ENCODE measurements at regions not wholly inside any gene's neighbourhood (a gene's known extent, or its start where the extent isn't known, plus 50 kb on each side); places are given as distances from the start of the nearest gene placed in this dataset.
A peak's percentile ranks its signal among the peaks of the same experiment; 100 is the strongest.

DNA sequence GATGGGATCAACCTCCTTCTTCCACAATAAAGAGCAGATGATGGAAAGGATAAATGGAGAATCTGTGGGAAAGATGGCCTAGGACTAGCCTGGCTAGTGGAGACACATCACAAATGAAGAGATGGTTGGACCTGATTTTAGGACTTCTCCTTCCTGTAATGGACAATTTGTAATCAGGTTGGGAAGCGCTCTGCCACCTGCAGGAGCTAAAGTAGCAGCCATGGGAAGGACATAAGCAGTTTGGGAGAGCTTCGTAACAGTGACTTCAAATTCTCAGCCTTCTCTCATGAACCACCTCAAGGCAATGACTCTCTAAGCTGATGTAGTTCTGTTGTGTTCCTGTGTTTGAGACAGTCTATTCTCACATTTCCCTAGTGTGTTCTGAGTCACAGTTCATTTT lies 137.9 kb upstream of the BMP2 start:
- no peak for TF ChIP-seq FOXP2 (optimal IDR thresholded peaks at IDR 0.05; ENCODE audit: control extremely low read depth, extremely low read length, insufficient read depth)
- TF ChIP-seq EZH2 (IDR thresholded peaks at IDR 0.05), result no peak
- TF ChIP-seq POLR2AphosphoS5 (IDR thresholded peaks at IDR 0.05; ENCODE audit: borderline replicate concordance, low read depth, low read length), result no peak
- Histone ChIP-seq H3K9ac (ENCODE audit: insufficient read length) (no peak overlapping the region), H3K4me3 (no peak overlapping the region), H3K27ac (no peak overlapping the region), H3K9me3 (ENCODE audit: low read depth, low read length) (no peaks in the 10 kb centered on the region), H3K36me3 (ENCODE audit: insufficient read depth, low read length) (no peaks in the 10 kb centered on the region)
- DNase-seq (ENCODE audit: low read depth, low spot score), result no peak

DNA sequence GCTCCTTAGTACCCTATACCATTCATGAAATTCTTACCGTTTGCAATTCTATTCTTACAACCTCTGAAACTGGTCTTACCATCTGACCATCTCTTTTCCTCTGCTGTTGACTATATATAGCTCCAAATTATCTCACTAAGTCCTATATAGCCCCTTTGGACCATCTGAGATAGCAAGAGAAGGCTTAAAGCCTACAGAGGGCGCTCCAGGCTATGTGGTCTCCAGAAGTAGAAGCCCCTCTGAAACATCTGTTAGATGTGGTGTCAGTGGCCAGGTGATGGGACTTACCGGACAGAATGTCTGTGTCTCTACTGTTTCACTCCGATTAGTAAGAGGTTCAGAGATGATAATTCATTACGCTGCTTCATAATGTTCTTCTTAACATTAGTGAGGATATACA lies 140.7 kb upstream of the BMP2 start:
- Histone ChIP-seq H3K27ac (no peak overlapping the region), H3K4me3 (no peak overlapping the region), H3K36me3 (ENCODE audit: insufficient read depth, low read length) (no peaks in the 10 kb centered on the region), H3K9me3 (ENCODE audit: low read depth, low read length) (no peaks in the 10 kb centered on the region), H3K9ac (ENCODE audit: insufficient read length) (no peak overlapping the region)
- DNase-seq (ENCODE audit: low read depth, low spot score), result no peak
- TF ChIP-seq EZH2 (IDR thresholded peaks at IDR 0.05) (no peak), FOXP2 (optimal IDR thresholded peaks at IDR 0.05; ENCODE audit: control extremely low read depth, extremely low read length, insufficient read depth) (no peak), POLR2AphosphoS5 (IDR thresholded peaks at IDR 0.05; ENCODE audit: borderline replicate concordance, low read depth, low read length) (no peak)

DNA sequence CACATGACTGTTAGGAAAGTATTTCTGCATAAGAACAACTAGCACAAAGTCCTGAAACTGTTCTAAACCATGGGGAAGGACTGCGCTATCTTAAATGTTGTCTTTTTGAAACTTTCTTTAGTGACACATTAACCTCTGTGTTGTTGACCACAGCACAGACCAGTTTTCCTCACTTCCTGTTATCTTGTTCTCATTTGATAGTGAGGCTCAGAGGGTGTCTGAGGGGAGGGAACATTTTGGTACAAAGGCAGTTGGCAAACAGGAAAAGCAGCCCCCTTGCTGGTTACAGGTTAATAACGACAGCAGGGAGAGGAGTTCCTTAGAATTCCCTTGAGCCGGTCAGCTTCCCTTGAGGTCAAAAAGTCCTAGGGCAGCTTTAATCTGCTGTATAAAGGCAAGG lies 143.5 kb upstream of the BMP2 start:
- Histone ChIP-seq H3K36me3 (ENCODE audit: insufficient read depth, low read length) (no peaks in the 10 kb centered on the region), H3K4me3 (no peak overlapping the region), H3K9me3 (ENCODE audit: low read depth, low read length) (no peaks in the 10 kb centered on the region), H3K27ac (peak overlapping the region; percentile 27), H3K9ac (ENCODE audit: insufficient read length) (no peak overlapping the region)
- no peak for TF ChIP-seq POLR2AphosphoS5 (IDR thresholded peaks at IDR 0.05; ENCODE audit: borderline replicate concordance, low read depth, low read length)
- no peak for TF ChIP-seq FOXP2 (optimal IDR thresholded peaks at IDR 0.05; ENCODE audit: control extremely low read depth, extremely low read length, insufficient read depth)
- no peak for TF ChIP-seq EZH2 (IDR thresholded peaks at IDR 0.05)
- no peak for DNase-seq (ENCODE audit: low read depth, low spot score)

DNA sequence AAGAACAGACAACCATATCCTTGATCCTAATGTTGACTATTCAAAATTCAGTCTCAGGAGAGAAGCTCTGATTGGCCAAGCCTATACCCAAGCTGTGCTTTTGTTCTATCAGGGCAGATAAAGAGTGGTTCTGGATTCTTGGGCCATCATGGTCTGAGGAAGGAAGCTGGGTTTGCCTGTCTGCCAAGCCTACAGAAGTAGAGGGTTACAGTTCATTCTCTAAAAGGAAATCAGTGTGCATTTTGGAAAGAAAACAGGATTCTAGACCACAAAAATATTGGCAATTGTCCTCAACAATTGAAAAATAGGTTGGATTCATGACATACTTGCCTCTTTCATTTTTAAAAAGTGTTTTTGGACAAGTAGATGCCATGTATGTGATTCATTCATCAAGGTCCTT lies 145.4 kb upstream of the BMP2 start:
- Histone ChIP-seq H3K36me3 (ENCODE audit: insufficient read depth, low read length) (no peaks in the 10 kb centered on the region), H3K4me3 (no peak overlapping the region), H3K9me3 (ENCODE audit: low read depth, low read length) (no peaks in the 10 kb centered on the region), H3K27ac (no peak overlapping the region), H3K9ac (ENCODE audit: insufficient read length) (no peak overlapping the region)
- DNase-seq (ENCODE audit: low read depth, low spot score), result no peak
- TF ChIP-seq FOXP2 (optimal IDR thresholded peaks at IDR 0.05; ENCODE audit: control extremely low read depth, extremely low read length, insufficient read depth) (no peak), EZH2 (IDR thresholded peaks at IDR 0.05) (no peak), POLR2AphosphoS5 (IDR thresholded peaks at IDR 0.05; ENCODE audit: borderline replicate concordance, low read depth, low read length) (no peak)

DNA sequence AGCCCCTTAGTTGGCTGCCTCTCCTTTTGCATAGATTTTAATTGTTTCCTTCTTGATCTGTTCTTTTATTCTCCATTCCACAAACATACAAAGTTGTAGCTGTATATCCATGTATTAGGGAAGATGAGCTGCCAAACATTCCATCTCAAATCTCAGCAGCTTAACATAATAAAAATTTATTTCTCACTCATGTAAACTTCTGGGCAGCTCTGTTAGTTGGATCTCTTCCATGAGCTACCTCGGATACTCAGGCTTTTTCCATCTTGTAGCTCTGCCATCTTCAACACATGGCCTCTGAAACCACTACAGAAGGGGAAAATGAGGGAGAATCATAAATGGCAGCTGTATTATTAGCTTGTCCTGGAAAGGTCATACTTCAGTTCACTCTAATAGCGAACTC lies 149.4 kb upstream of the BMP2 start:
- Histone ChIP-seq H3K36me3 (ENCODE audit: insufficient read depth, low read length) (no peaks in the 10 kb centered on the region), H3K9me3 (ENCODE audit: low read depth, low read length) (no peaks in the 10 kb centered on the region), H3K9ac (ENCODE audit: insufficient read length) (no peak overlapping the region), H3K27ac (no peak overlapping the region), H3K4me3 (no peak overlapping the region)
- TF ChIP-seq EZH2 (IDR thresholded peaks at IDR 0.05) (no peak), POLR2AphosphoS5 (IDR thresholded peaks at IDR 0.05; ENCODE audit: borderline replicate concordance, low read depth, low read length) (no peak), FOXP2 (optimal IDR thresholded peaks at IDR 0.05; ENCODE audit: control extremely low read depth, extremely low read length, insufficient read depth) (no peak)
- no peak for DNase-seq (ENCODE audit: low read depth, low spot score)

DNA sequence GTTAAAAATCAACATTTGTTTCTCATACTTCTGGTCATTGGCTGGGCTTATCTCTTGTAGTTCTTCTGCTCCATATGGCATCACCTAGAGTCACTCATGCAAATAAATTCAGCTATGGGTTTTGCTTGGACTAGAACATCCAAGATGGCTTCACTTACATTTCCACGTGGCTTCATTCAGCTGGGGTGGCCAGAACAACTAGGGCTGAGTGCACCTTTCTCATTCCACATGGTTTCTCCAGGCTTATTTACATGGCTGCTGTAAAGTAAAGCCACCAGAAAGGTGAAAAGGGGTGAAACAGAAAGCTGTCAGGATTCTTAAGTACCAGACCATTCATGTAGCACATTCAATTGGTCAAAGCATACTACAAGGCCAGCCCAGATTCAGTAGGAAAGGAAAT lies 151.1 kb upstream of the BMP2 start:
- Histone ChIP-seq H3K4me3 (no peak overlapping the region), H3K27ac (no peak overlapping the region), H3K9me3 (ENCODE audit: low read depth, low read length) (no peaks in the 10 kb centered on the region), H3K36me3 (ENCODE audit: insufficient read depth, low read length) (no peaks in the 10 kb centered on the region), H3K9ac (ENCODE audit: insufficient read length) (no peak overlapping the region)
- DNase-seq (ENCODE audit: low read depth, low spot score), result no peak
- TF ChIP-seq POLR2AphosphoS5 (IDR thresholded peaks at IDR 0.05; ENCODE audit: borderline replicate concordance, low read depth, low read length) (no peak), EZH2 (IDR thresholded peaks at IDR 0.05) (no peak), FOXP2 (optimal IDR thresholded peaks at IDR 0.05; ENCODE audit: control extremely low read depth, extremely low read length, insufficient read depth) (no peak)

DNA sequence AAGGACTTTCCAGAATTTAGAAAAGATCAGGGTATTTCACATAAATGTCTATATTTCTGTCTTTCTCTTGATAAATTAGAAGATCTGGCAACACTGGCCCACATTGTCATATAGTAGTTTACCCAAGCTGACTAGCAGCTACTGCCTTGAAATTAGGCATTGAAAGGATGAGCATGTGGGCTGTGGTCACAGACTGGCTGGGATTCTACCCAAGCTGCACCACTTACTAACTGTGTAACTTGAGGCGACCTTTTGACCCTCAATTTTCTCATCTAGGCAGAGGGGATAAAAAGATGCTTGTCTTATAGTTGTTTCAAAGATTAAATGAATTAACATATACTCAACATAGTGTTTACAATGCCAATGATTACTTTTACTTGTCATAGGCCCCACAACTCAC lies 152.7 kb upstream of the BMP2 start:
- DNase-seq (ENCODE audit: low read depth, low spot score), result no peak
- H3K9ac ChIP-seq (ENCODE audit: insufficient read length), result no peak overlapping the region

DNA sequence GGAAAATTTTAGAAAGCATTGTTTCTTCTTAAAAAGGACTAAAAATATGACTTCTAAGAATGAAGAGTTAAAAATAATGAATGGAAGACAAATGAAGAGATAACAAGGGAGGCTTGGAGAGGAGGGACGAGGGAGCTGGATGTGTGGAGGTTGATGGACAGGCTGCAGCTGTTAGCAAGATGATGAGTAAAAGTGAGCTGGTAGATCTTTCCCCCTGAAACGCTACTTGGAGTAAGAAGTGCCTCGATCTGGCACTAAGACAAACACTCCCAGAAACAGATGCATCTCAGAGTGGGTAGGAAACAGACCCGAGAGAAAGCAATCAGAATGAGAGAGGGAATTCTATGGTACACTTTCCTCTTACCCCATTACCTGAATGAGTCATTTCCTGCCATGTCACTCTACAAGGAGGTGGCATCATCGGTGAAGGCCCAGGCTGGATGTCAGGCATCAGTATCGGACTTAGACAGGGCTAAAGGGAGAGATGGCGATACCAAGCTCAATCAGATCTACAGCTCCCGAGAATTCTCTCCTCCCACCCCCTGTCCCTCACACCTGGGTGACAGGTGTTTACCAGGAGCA lies 154.1 kb upstream of the BMP2 start:
- Histone ChIP-seq H3K9me3 (ENCODE audit: low read depth, low read length) (no peaks in the 10 kb centered on the region), H3K9ac (ENCODE audit: insufficient read length) (no peak overlapping the region), H3K4me3 (no peak overlapping the region), H3K27ac (no peak overlapping the region; the same call in 1 of the 2 replicates), H3K36me3 (ENCODE audit: insufficient read depth, low read length) (no peaks in the 10 kb centered on the region)
- TF ChIP-seq EZH2 (IDR thresholded peaks at IDR 0.05) (no peak), POLR2AphosphoS5 (IDR thresholded peaks at IDR 0.05; ENCODE audit: borderline replicate concordance, low read depth, low read length) (no peak), FOXP2 (optimal IDR thresholded peaks at IDR 0.05; ENCODE audit: control extremely low read depth, extremely low read length, insufficient read depth) (no peak)
- no peak for DNase-seq (ENCODE audit: low read depth, low spot score)

More for the DNA sequence above, 152.7 kb upstream of the BMP2 start:
- no peak for TF ChIP-seq FOXP2 (optimal IDR thresholded peaks at IDR 0.05; ENCODE audit: control extremely low read depth, extremely low read length, insufficient read depth)
- no peak for TF ChIP-seq EZH2 (IDR thresholded peaks at IDR 0.05)
- no peak for TF ChIP-seq POLR2AphosphoS5 (IDR thresholded peaks at IDR 0.05; ENCODE audit: borderline replicate concordance, low read depth, low read length)
- Histone ChIP-seq H3K36me3 (ENCODE audit: insufficient read depth, low read length) (no peaks in the 10 kb centered on the region), H3K9me3 (ENCODE audit: low read depth, low read length) (no peaks in the 10 kb centered on the region), H3K4me3 (no peak overlapping the region), H3K27ac (no peak overlapping the region)

DNA sequence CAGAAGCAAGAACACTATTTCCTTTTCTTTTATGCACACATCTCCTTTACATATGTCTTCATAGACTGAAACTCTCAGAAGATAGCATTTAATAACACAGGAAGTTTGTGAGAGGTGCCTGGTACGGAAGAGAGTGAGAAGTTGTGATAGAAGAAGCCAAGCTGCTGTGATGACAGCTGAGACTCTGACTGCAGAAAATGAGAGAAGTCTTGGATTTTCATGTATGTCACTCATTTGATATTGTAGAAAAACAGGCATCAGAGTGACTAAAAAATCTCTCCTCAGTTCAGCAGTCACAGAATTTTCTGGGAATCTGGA lies 154.9 kb upstream of the BMP2 start:
- TF ChIP-seq EZH2 (IDR thresholded peaks at IDR 0.05) (no peak), FOXP2 (optimal IDR thresholded peaks at IDR 0.05; ENCODE audit: control extremely low read depth, extremely low read length, insufficient read depth) (no peak)
- Histone ChIP-seq H3K9ac (ENCODE audit: insufficient read length) (no peak overlapping the region), H3K27ac (peak overlapping the region; percentile 92), H3K4me3 (no peak overlapping the region), H3K36me3 (ENCODE audit: insufficient read depth, low read length) (no peaks in the 10 kb centered on the region), H3K9me3 (ENCODE audit: low read depth, low read length) (no peaks in the 10 kb centered on the region)
- DNase-seq (ENCODE audit: low read depth, low spot score), result no peak
